HL-60 (cell line): ENCODE measurements at regions not wholly inside any gene's neighbourhood (a gene's known extent, or its start where the extent isn't known, plus 50 kb on each side); places are given as distances from the start of the nearest gene placed in this dataset.

Source experiments
- DNase-seq, 2 experiments: peaks; one replicate each; pipeline ENCODE4 v3.0.0-alpha.2; 2010 to 2020; ENCODE audit warnings: low read depth in 1 of 2, low spot score in 1 of 2
- H3K27ac ChIP-seq: fragments of 250-450 bp; sonication (Bioruptor Pico); replicated peaks from 2 replicates; pipeline ENCODE4 v1.5.1; 2020; ENCODE audit warnings: mild to moderate bottlenecking, moderate library complexity
- H3K27me3 ChIP-seq: fragments of 250-450 bp; sonication (Bioruptor Pico); 2 replicates; pipeline ENCODE4 v1.5.1; 2021; ENCODE audit warnings: mild to moderate bottlenecking, moderate library complexity; ENCODE audit not compliant: insufficient read depth, poor library complexity, severe bottlenecking
- H3K4me3 ChIP-seq: replicated peaks from 2 replicates; pipeline ENCODE4 v1.5.1; 2011; ENCODE audit warnings: mild to moderate bottlenecking, control low read depth, low read length; ENCODE audit not compliant: insufficient read depth
- CTCF ChIP-seq: IDR thresholded peaks from one replicate; pipeline ENCODE4 v1.5.1; 2011; ENCODE audit warnings: low read length, control low read depth, inconsistent platforms; ENCODE audit not compliant: insufficient read depth
- GABPA ChIP-seq: IDR thresholded peaks from 2 replicates; pipeline ENCODE4 v1.6.1; 2012; ENCODE audit warnings: low read depth
- POLR2AphosphoS5 ChIP-seq: IDR thresholded peaks from 2 replicates; pipeline ENCODE4 v1.6.1; 2012; ENCODE audit warnings: low read depth
- REST ChIP-seq: IDR thresholded peaks from 2 replicates; pipeline ENCODE4 v1.6.1; 2012; ENCODE audit warnings: low read depth; ENCODE audit not compliant: insufficient replicate concordance
- SPI1 ChIP-seq: IDR thresholded peaks from 2 replicates; pipeline ENCODE4 v1.6.1; 2012; ENCODE audit warnings: low read depth, mild to moderate bottlenecking, borderline replicate concordance

- Histone ChIP-seq H3K4me3 (no peak overlapping the region), H3K27ac (no peak overlapping the region), H3K27me3 (no peaks in the 10 kb centered on the region)
- TF ChIP-seq GABPA (no peak), SPI1 (no peak), POLR2AphosphoS5 (no peak), REST (no peak), CTCF (no peak)
- DNase-seq = no peak
Observed at GRCh38 chr3:98961161-98962155, 60.0 kb upstream of the DCBLD2 start.

GRCh38 chr3:98957681-98958080, 56.2 kb upstream of the DCBLD2 start:
- no peak for DNase-seq
- Histone ChIP-seq H3K27me3 (no peaks in the 10 kb centered on the region), H3K27ac (no peak overlapping the region), H3K4me3 (no peak overlapping the region)
- no peak for TF ChIP-seq GABPA
- TF ChIP-seq REST = no peak
- no peak for TF ChIP-seq SPI1
- TF ChIP-seq CTCF = no peak
- TF ChIP-seq POLR2AphosphoS5 = no peak

- TF ChIP-seq POLR2AphosphoS5 (no peak), GABPA (no peak), REST (no peak), CTCF (no peak), SPI1 (no peak)
- H3K27me3 ChIP-seq = no peaks in the 10 kb centered on the region
Observed at GRCh38 chr3:98956008-98956407, 54.5 kb upstream of the DCBLD2 start.

More at GRCh38 chr3:98956008-98956407, 54.5 kb upstream of the DCBLD2 start:
- Histone ChIP-seq H3K27ac (no peak overlapping the region), H3K4me3 (no peak overlapping the region)
- no peak for DNase-seq
